ENCODE measurements at regions not wholly inside any gene's neighbourhood (a gene's known extent, or its start where the extent isn't known, plus 50 kb on each side); places are given as distances from the start of the nearest gene placed in this dataset.

DNA sequence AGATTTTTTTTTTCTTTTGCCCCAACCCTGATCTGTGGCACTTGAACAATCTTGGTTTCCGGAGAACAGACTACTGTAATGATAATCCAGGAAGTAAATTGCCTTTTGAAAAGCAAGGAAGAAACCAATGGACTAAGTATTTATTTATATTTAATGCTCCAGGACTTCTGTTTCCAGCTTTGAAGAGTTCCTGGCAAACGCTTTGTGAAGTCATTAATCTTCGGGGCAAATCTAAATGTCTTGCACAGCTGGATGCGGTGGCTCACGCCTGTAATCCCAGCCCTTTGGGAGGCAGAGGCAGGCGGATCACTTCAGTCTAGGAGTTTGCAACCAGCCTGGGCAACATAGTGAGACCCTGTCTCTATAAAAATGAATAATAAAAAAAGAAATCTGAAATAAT, 135.1 kb upstream of the GATA6 start:
- intact Hi-C loops (cut with DNase I), result no loop called here
- no peak for DNase-seq

DNA sequence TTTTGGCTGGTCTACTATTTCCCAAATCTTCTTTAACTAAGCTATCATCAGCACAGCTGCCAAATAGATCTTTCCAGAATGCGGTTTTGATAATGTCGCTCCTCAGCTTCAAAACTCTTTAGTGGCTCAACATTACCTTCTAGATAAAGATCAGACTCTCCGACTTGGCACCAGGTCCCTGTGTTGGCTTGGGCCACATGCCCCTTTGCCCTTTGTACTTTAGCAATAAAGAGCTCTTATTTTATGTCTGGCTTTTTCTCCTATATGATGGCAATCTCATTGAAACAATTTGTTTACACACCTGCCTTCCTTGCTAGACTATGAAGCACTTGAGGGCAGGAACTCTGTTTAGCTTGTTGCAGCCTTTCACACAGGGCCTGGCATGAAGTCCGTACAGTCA, 128.9 kb upstream of the GATA6 start:
- DNase-seq, result no peak
- intact Hi-C loops (cut with DNase I), result no loop called here

DNA sequence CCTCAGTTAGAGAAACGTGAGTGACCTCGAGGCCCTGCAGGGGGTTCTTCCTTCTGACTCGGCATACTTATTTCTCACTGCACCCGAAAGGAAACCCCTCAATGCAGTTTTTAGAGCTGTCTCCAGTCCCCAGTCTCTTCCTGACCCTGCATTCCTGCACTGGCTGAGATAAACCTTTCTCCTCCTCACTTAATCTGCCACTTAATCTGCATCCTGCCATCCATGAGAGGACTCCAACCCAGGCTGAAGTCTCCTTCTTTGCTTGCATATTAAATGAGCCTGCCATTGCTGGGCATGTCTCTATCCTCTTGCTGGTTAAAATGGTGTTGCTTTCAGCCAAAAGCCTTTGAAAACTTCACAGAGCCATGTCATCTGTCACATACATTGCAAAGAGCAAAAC, 125.6 kb upstream of the GATA6 start:
- intact Hi-C loops (cut with DNase I), result no loop called here
- DNase-seq, result no peak

DNA sequence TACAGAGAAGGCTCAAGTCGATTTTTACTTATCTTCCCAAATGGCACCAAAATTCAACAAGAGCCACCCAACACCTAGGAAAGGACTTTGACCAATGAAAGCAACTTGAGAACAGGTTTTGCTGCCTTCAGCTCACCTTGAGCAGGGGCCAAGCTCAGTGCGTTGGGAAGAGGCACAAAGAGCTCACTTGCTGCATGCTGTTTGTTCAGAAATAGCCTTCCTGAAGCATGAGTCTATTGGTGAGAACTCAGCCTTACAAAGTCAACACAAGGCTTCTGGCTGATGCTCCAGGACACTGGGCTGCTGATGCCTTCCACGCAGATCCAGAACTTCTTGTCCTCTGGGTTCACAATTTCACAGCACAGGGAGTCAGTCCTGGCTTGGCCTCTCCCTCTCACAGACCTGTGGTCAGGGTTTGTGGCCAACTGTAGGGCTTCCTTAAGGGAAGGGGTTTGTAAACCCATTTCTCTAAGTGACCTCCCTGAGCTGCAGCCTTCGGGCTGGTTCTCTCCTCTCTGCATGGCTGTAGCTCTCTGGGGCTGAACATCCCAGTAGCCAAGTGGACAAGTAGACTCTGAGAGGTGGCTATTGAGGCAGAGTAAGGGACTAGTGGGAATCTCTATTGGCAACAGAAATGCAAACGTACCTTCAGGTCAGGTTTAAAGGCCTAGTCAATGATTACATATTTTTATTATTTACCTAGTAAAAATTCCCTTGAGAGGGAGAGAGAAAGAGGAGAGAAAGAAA, 124.7 kb upstream of the GATA6 start:
- DNase-seq, result no peak
- intact Hi-C loops (cut with DNase I), result no loop called here

DNA sequence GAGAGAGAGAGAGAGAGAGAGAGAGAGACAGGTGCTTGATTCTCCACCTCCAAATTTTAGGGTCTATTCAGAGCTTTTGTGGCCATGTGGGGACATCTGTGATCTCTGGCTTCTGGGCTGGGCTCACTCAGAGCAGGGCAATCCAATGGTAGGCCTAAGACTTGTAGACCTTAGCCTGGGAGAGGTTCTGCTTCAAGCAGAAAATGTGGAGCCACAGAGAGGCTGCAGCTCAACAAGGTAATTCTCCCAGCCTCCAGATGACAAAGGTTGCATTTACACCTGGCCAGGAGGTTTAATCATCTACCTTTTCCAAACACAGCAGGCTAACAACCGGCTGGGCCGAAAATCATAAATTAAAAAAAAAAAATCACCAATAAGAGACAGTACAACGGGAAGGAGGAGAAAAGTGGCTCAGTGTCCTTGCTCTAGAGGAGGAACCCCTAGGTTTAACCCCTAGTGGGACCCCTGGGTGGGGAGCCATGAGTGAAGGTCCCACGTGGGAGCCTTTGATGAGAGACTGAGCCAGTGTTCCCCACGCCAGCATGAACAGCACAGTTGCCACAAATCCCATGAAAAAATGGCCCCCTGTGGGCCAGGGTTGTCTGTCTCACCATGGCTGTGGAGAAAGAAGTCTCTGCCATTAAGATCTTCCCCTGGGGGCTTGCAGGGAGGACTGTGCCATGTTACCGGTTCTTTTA, 124.0 kb upstream of the GATA6 start:
- intact Hi-C loops (cut with DNase I), result no loop called here
- DNase-seq, result no peak

DNA sequence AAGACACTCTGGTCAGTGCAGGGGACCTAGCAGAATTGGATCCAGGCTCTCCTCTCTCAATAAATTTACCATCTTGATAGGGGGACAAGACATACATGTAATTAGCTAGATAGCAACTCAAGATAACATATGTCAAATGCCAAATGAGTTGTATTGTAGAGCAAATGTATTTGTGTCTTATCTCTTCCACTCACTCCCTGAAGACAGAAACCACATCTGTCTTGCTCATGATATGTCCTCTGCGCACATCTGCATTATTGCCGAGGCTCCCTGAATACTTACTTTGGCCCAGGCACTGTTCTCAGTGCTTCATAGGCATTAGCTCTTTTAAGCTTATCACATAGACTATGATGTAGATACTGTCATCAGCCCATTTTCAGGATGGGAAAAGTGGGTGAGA, 122.9 kb upstream of the GATA6 start:
- no peak for DNase-seq
- intact Hi-C loops (cut with DNase I), result no loop called here

DNA sequence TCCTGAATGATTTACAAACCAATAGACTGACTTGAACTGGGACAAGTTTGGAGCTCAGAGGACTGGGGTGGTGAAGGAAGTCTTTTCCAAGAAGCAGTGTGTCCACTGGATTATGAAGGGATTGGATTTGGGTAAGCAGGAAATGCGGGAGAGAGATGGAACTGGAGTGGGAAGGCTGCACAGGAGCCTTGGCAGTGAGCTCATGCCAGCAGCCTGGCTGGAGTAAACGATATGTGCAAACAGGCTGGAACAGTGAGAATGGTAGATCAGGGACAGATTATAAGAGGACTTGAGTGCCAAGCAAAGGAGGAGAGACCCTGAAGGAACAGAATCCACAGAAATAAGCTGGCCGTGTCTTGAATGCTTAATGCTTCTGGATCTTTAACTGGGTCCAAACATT, 121.9 kb upstream of the GATA6 start:
- no peak for DNase-seq
- intact Hi-C loops (cut with DNase I), result no loop called here

DNA sequence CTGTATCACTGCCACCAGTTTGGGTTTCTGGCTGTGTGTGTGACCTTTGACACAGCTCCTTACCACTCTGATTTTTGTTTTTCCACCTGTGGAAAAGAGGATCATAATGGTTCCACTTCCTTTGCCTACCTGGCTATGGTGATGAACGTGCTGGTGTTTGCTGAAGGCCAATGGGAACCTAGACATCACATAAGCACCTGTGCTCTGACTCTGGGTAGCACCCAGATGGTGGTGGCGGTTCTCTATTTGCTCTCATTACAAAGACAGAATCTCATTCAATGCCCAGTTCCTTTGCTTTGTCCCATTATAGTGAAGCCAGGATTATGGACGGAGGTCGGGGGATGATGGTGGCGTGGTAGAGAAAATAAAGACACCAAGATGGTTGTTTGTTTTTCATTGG, 121.2 kb upstream of the GATA6 start:
- intact Hi-C loops (cut with DNase I), result no loop called here
- no peak for DNase-seq

DNA sequence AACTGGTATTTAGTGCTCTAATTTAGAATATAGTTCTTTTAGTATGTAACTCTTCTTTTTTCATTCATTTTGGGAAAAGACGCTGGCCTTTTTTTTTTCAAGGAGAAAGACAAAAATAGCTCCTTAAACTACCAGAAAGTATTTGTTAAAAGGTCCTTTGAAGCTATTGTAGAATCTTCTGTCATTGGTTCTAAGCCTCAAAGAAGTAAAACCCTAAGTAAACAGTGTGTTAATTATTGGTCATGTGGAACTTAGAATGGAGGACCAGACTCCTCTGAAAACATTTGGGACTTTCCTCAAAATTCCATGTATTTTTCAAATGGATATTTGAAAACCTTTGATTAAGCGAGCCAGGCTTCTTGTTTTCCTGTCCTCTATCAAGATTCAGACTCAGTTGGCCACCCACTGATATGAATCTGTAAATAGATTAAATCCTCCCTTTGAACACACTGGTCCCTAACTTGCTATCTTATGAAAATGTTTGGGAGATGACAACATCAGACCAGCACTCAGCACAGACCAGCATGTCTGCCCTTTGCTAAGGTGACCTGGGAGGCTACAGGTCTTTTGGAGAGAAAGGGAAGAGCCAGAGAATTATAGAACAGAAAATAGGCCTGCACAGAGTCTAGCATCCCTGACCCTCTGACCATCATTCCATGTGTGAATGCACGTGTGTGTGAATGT, 120.3 kb upstream of the GATA6 start:
- DNase-seq, result no peak
- intact Hi-C loops (cut with DNase I), result no loop called here

DNA sequence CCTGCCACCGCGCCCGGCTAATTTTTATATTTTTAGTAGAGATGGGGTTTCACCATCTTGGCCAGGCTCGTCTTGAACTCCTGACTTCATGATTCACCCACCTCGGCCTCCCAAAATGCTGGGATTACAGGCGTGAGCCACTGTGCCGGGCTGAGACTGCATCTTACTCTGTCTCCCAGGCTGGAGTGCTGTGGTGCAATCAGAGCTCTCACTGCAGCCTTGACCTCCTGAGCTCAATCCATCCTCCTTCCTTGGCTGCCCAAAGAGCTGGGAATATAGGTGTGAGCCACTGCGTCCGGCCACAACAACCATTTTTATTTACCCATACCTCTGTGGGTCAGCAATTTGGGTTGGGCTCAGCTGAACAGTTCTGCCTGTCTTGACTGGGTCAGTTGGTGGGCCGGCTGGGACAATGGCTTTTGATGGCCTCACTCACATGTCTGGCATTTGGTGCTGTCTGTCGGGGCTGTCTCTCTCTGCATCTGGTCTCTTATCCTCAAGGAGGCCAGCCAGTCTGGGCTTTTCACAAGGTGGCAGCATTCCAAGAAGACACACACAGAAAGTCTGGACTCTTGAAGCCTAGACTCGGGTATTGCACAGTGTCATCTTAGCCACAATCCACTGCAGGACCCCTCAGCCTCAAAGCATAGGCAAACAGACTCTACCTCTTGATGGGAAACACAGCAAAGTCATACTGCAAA, 116.8 kb upstream of the GATA6 start:
- DNase-seq, result no peak
- intact Hi-C loops (cut with DNase I), result no loop called here

DNA sequence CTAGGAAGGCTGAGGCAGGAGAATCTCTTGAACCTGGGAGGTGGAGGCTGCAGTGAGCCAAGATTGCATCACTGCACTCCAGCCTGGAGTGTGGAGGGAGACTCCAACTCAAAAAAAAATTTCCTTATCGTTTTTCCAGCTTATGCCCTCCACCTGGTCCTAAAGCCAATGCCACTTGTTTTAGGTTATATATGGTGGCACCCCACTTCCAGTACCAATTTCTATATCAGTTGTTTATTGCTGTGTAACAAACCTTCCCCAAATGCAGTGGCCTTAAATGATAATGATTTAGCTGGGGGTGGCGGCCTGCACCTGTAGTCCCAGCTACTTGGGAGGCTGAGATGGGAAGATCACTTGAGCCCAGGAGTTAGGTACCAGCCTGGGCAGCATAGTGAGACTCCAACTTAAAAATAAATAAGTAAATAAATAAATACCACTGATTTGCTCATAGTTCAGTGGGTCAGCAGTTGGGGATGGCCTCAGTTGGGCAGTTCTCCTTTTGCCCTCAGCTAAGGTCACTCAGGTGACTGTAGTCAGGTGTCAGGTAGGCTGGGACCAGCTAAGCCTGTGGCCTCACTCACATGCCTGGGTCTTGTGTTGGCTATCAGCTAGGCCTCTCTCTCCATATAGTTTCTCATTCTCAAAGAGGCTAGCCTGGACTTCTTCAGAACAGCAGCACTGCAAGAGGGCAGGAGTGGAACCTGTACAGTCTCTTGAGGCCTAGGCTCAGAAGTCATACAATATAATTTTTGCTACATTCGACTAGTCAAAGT, 113.7 kb upstream of the GATA6 start:
- intact Hi-C loops (cut with DNase I), result no loop called here
- DNase-seq, result no peak

DNA sequence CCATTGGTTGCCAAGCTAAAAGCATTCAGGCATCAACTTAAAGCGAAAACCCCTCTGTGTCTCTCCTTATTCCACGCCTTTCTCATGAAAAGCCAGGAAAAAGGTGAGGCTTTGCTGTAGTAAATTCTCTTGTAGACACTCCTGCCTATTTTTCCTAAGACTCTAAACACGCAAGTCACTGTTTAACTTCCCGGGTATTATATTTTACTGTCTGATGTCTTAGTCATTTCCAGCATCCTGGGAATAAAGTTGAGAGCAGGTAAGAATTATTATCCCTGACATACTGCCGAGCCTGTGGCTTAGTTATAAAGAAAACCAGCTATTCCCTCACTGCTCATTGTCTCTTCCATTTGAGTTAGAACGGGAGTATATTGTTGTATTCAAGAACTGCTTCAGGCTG, 112.4 kb upstream of the GATA6 start:
- DNase-seq, result no peak
- intact Hi-C loops (cut with DNase I), result no loop called here

DNA sequence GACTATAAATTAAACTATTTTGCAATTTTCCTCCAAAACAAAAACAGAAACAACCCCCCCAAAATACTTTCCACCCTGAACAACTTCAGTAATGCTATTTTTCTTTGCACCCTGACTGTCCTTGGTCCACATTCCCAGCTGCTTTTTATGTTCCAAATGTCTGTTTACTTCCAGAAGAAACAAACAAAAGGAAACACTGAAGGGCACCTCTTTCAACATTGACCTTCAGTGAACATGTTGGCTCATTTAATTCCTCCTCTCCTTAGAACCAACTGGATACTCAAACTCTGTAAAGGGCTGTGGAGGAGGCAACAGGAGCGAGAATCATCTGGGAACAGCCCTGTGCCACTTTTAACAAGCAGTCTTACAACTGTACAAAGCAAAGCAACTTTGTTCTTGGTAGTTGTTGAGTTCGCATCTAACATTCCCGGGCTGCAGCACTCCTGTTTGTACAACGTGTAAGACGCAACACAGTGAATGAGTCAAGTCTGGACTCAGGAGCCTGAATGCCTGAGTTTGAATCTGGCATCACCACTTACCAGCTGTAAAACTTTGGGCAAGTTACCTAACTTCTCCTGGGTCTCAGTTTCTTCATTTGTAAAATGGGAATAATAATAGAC, 111.4 kb upstream of the GATA6 start:
- intact Hi-C loops (cut with DNase I), result no loop called here

DNA sequence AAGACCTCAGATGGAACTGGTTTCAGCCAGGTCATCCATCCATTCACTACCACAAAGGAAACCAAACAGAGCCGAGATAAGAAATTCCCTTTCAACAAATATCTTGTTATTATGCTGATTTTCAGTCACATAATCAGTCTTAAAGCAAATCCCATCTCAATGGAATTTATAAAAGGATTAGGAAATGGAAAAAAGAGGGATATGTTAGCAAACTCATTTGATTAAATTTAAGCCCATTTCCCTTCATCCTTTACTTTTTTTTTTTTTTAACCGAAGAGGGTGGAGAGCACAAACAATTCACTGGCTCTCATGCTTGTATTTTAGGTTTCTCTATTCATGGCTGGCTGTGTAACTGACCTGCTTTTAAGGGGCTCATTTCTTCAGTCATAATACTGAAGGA, 109.0 kb upstream of the GATA6 start:
- no peak for DNase-seq
- intact Hi-C loops (cut with DNase I), result no loop called here

More for the DNA sequence above, 111.4 kb upstream of the GATA6 start:
- no peak for DNase-seq

DNA sequence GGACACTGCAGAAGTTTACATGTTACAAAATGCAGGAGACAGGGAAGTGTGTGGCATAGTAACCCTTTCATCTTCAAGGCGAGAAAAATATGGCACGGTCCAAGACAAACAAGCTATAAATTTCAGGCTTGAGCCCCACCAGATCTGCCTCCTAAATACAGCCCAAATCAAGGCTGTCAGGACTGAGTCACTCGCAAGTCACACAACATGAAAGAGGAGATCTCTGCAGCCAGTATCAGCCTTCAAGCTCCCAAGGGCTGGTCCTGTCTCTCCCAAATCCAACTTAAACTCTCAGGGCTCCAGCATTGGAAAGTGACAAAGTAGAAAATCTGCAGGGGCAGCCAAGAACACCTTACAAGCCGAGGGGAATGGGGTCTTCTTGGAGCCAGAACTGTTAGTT, 106.3 kb upstream of the GATA6 start:
- DNase-seq, result no peak
- intact Hi-C loops (cut with DNase I), result no loop called here

DNA sequence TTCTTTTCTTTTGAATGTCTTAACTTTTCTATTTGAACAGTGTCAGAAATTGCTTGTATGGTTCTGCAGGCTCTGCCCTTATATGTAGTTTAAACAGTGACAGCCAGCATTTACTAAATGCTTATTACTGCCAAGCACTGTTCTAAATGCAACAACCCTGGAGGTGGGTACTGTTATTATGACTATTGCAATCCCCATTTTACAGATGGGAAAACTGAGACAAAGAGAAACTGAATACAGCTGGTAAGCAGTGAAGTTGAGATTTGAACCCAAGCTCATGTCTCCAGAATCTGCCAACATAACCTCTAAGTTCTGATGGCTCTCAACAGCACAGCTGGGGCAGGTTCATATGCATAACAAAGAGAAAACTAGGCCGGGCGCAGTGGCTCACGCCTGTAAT, 105.7 kb upstream of the GATA6 start:
- no peak for DNase-seq
- intact Hi-C loops (cut with DNase I), result no loop called here

DNA sequence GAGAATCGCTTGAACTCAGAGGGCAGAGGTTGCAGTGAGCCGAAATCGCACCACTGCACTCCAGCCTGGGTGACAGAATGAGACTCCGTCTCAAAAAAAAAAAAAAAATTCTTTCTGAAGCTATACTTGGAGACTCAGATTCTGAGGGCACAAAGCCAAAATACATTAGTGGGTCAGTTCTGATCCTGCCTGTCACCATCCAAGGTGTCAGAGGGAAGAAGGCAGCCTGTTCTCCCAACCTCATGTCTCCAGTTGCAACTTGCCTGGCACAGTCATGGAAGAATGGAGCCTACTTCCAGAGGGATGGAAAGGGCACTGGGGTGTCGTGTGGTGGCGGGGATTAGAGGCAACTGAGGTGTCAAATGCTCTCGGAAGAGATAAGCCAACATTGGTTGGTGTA, 104.8 kb upstream of the GATA6 start:
- intact Hi-C loops (cut with DNase I), result no loop called here
- DNase-seq, result no peak

DNA sequence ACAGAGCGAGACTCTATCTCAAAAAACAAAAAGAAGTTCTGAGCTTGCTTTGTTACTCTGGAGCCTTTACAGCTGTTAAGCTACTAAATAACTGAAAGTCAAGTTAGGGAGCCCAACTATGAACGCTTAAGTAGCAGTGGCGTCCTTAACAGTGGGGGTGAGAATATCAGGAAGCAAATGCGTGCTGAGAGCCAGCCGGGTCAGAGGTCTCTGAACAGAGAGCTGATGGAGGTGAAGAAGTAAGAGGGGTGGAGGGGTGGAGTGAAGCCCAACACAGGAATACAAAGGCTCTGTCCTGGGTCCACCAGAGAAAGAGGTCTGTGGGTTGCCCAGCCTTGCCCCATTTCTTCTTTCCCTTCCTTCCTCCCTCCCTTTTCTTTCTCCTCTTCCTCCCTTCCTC, 104.1 kb upstream of the GATA6 start:
- no peak for DNase-seq
- intact Hi-C loops (cut with DNase I), result no loop called here

DNA sequence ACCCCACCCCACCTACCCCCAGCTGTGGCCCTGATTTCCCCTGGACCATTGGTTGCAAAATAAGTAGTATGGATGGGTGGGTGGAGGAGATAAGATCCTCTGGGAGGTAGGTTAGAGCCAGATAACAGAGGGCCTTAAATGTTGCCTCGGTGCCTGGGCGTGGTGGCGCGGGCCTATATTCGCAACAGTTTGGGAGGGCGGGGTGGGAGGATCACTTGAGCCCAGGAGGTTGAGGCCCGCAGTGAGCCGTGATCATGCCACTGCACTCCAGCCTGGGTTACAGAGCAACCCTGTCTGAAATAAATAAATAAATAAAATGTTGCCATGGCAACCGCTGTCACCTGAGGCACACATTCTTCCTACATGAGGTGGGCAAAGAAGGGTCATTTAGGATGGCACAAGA, 103.3 kb upstream of the GATA6 start:
- intact Hi-C loops (cut with DNase I), result no loop called here
- no peak for DNase-seq

DNA sequence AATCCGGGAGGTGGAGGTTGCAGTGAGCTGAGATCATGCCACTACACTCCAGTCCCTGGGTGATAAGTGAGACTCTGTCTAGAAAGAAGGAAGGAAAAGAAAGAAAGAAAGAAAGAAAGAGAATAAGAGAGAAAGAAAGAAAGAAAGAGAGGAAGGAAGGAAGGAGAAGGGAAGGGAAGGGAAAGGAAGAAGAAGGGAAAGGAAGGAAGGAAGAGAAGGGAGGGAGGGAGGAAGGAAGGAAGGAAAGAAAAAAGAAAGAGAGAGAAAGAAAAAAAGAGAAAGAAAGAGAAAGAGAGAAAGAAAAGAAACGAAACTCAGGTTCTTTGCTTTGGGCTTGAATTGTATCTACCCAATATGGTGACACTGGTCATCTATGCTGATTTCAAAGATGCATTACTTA, 102.3 kb upstream of the GATA6 start:
- intact Hi-C loops (cut with DNase I), result no loop called here
- DNase-seq, result no peak

Data from posterior cingulate gyrus (tissue), 11 donors.